PC-9 (cell line): ENCODE measurements at regions not wholly inside any gene's neighbourhood (a gene's known extent, or its start where the extent isn't known, plus 50 kb on each side); places are given as distances from the start of the nearest gene placed in this dataset.

ENCODE experiments used
- CTCF ChIP-seq: fragments of 200-600 bp; sonication (generic); conservative IDR thresholded peaks from 2 replicates; pipeline ENCODE4 v1.6.1; 2017; ENCODE audit warnings: mixed run types, antibody characterized with exemption, mild to moderate bottlenecking, moderate library complexity
- EZH2 ChIP-seq: fragments of 200-600 bp; sonication (generic); IDR thresholded peaks from 2 replicates; pipeline ENCODE4 v1.8.0; 2017; ENCODE audit warnings: antibody characterized with exemption, low read depth

GRCh38 chr7:24123076-24123475 is 160.9 kb upstream of the NPY start:
- TF ChIP-seq CTCF, result no peak
- no peak for TF ChIP-seq EZH2
